ENCODE measurements at regions not wholly inside any gene's neighbourhood (a gene's known extent, or its start where the extent isn't known, plus 50 kb on each side); places are given as distances from the start of the nearest gene placed in this dataset.

- TF ChIP-seq REST (IDR thresholded peaks at IDR 0.05; ENCODE audit: unreplicated experiment) (no peak), ETS1 (IDR thresholded peaks at IDR 0.05) (no peak), NANOG (IDR thresholded peaks at IDR 0.05; ENCODE audit: borderline replicate concordance) (no peak), EZH2phosphoT487 (IDR thresholded peaks at IDR 0.05; ENCODE audit: unreplicated experiment) (no peak)
Observed at GRCh38 chr18:40974448-40974847, 980.6 kb upstream of the PIK3C3 start (continued).

- Histone ChIP-seq H3K27ac (ENCODE audit: low read depth) (no peak overlapping the region), H3K36me3 (ENCODE audit: insufficient read depth) (no peaks in the 10 kb centered on the region), H3K4me1 (ENCODE audit: insufficient read depth) (no peaks in the 10 kb centered on the region), H3K4me3 (no peak overlapping the region), H3K4me2 (no peak overlapping the region), H3F3A (replicated peaks; ENCODE audit: low read depth) (no peaks in the 10 kb centered on the region), H3K79me2 (replicated peaks; ENCODE audit: insufficient read depth) (no peaks in the 10 kb centered on the region), H4K20me1 (replicated peaks; ENCODE audit: insufficient read depth) (no peaks in the 10 kb centered on the region), H3K9me2 (ENCODE audit: insufficient read depth) (no peaks in the 10 kb centered on the region), H2AFZ (no peak overlapping the region), H3K27me3 (ENCODE audit: insufficient read depth) (no peaks in the 10 kb centered on the region)
- Mint-ChIP-seq H3K4me1 (no peaks in the 10 kb centered on the region), H3K9me3 (no peaks in the 10 kb centered on the region; the same call in 1 of the 3 replicates), H3K4me3 (no peak overlapping the region), H3K36me3 (ENCODE audit: low read depth) (no peaks in the 10 kb centered on the region), H3K27me3 (ENCODE audit: insufficient read depth, low read depth, poor library complexity) (no peaks in the 10 kb centered on the region), H3K27ac (no peak overlapping the region)
- no peak for ATAC-seq
- no peak for DNase-seq (ENCODE audit: low spot score)
- TF ChIP-seq CREB1 (CRISPR knock-in tag; IDR thresholded peaks at IDR 0.05; ENCODE audit: low read depth) (no peak), ZNF114 (CRISPR knock-in tag; IDR thresholded peaks at IDR 0.05) (no peak), EZH2phosphoT487 (IDR thresholded peaks at IDR 0.05; ENCODE audit: unreplicated experiment) (no peak), CTCF (conservative IDR thresholded peaks at IDR 0.05; ENCODE audit: low read depth in 2 of 2) (no peak), REST (IDR thresholded peaks at IDR 0.05; ENCODE audit: unreplicated experiment) (no peak), JUNB (IDR thresholded peaks at IDR 0.05; ENCODE audit: unreplicated experiment) (no peak), POLR2AphosphoS5 (IDR thresholded peaks at IDR 0.05; ENCODE audit: low read depth) (no peak), STAT1 (IDR thresholded peaks at IDR 0.05; ENCODE audit: unreplicated experiment) (no peak), EZH2 (IDR thresholded peaks at IDR 0.05; ENCODE audit: low read depth, unreplicated experiment) (no peak), ETS1 (IDR thresholded peaks at IDR 0.05) (no peak)
Observed at GRCh38 chr18:40962784-40963183, 992.2 kb upstream of the PIK3C3 start.

All from GM23338 (cell line).